ENCODE measurements at regions not wholly inside any gene's neighbourhood (a gene's known extent, or its start where the extent isn't known, plus 50 kb on each side); places are given as distances from the start of the nearest gene placed in this dataset.
A peak's percentile ranks its signal among the peaks of the same experiment; 100 is the strongest.

DNA sequence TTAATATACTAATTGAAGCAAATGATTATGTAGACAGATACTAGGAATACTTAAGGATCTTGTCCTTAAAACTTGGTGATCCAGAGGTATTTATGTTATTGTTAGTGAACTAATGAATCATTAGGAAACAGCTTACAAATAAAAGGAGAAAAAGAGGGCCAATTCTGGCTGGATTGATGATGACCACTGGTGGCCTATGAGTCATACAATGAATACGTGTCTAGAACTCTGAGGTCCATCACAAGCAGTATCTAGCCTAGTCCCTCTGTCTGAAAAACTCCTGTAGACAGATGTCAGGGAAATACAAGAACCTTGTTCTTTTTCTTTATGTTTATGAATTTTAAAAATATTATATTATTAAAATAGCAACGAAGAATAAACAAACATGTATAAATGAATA lies 51.7 kb upstream of the RTL1 start:
- H3K9me3 Mint-ChIP-seq, result no peaks in the 10 kb centered on the region
- ATAC-seq (no peak), DNase-seq (ENCODE audit: low spot score in 2 of 2) (no peak)
- no peak overlapping the region for H3K27ac Mint-ChIP-seq
- H3K36me3 Mint-ChIP-seq, result no peaks in the 10 kb centered on the region

DNA sequence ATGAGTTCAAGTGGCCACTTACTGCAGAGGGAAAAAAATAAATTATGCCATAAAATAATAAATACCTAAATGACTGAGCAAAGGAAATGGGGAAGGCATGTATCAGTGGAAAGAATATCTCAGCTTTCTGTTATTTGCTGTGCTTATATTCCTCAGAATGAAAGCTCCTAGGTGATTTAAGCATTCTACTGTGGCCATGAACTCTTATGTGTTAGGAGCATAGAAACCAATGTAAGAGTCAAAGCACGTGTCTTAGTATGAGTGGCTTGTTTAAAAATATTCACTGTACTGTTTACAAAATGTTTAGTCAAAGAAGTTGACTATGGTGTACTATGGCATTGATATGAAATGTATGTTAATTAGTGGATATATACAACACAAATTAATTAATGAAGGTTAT lies 59.0 kb upstream of the RTL1 start:
- no peak for DNase-seq (ENCODE audit: low spot score in 2 of 2)
- ATAC-seq, result peak in 1 of 2 donors; percentile 79
- H3K27ac Mint-ChIP-seq, result no peak overlapping the region
- peaks cover 0 to 3% of the 10 kb centered on the region in 2 donors for H3K9me3 Mint-ChIP-seq
- no peaks in the 10 kb centered on the region for H3K36me3 Mint-ChIP-seq

DNA sequence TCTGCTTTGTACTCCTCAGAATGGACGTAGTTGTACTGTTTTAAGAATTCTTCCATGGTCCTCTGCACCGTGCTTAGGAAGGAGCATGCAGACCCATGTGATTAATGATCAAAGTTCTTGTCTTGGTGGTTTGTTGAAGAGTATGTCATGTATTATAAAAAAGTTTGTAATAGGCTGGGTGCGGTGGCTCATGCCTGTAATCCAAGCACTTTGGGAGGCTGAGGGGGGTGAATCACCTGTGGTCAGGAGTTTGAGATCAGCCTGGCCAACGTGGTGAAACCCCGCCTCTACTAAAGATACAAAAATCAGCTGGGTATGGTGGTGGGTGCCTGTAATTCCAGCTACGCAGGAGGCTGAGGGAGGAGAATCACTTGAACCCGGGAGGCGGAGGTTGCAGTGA lies 61.8 kb upstream of the RTL1 start:
- Mint-ChIP-seq H3K36me3 (no peaks in the 10 kb centered on the region), H3K27ac (no peak overlapping the region), H3K9me3 (peaks cover 0 to 3% of the 10 kb centered on the region in 2 donors)
- DNase-seq (ENCODE audit: low spot score in 2 of 2) (no peak), ATAC-seq (no peak)

DNA sequence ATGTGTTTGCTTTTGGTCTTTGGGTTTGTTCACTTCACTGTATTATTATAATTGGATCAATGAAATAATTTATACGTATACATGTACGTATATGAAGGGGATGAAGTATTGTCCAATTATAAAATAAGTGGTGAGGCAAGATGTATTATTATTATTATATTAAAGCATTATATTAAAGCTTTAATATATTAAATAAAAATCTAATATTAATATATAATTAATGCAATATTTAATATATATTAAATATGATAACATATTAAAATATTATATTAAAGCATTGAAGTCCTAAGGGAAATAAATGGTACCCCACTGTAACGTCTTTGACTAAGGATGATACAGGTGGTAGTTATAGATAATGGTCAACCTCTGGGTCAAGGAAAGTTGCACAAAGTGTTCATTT lies 63.7 kb upstream of the RTL1 start:
- H3K9me3 Mint-ChIP-seq, result peaks cover 0 to 3% of the 10 kb centered on the region in 2 donors
- no peak overlapping the region for H3K27ac Mint-ChIP-seq
- ATAC-seq, result no peak

DNA sequence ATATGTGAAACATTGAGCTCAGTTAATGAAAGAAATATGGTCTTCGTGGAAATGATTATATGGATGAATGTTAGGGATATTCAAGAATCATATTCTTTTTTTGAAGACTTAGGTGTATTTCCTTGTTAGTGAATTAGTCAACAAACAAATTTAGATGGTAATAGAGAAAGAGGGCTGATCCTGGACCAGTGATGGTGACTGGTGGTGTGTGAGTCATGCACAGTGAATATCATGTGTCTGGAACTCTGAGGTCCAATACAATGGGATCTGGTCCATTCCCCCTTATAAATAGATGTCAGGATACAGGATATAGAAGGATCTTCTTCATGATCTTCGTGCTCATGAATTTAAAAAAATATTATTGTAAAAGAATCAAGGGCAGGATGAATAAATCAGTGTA lies 64.4 kb upstream of the RTL1 start:
- no peak overlapping the region for H3K27ac Mint-ChIP-seq
- H3K9me3 Mint-ChIP-seq, result peaks cover 0 to 2% of the 10 kb centered on the region in 2 donors
- H3K36me3 Mint-ChIP-seq, result no peaks in the 10 kb centered on the region
- ATAC-seq, result no peak
- DNase-seq (ENCODE audit: low spot score in 2 of 2), result no peak

More for the DNA sequence above, 63.7 kb upstream of the RTL1 start:
- H3K36me3 Mint-ChIP-seq, result no peaks in the 10 kb centered on the region
- DNase-seq (ENCODE audit: low spot score in 2 of 2), result no peak

DNA sequence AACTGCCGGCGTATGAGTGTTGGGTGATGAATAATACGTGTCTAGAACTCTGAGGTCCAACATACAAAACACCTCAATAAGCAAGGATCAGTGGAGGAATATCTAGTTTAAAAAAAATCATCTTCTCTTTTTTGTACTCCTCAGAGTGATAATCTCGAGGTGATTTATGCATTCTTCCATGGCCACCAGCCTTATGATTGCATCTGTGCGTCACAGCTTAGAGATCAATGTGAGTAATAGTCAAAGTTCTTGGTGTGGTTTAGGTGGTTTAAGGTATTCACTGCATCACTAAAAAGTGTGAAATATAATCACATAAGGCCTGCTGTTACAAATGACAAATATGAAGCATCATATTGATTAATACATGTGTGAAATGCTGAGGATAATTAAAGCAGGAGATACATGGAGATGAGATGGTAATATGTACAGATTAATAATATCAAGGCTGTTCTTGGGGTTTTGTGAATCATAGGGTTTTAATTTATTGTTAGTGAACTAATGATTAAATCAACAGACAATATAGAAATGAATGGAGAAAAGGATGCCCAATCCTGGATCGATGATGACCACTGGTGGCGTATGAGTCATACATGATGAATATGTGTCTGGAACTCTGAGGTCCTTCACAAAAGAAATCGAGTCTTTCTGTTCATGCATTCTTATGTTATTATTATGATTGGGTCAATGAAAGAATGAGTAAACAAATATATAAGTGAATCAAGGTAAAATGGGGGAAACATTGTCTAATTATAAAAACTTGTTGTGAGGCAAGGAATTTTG lies 68.8 kb upstream of the RTL1 start:
- H3K27ac Mint-ChIP-seq, result no peak overlapping the region
- DNase-seq (ENCODE audit: low spot score in 2 of 2) (no peak), ATAC-seq (no peak)
- H3K9me3 Mint-ChIP-seq, result no peaks in the 10 kb centered on the region
- H3K36me3 Mint-ChIP-seq, result no peaks in the 10 kb centered on the region

DNA sequence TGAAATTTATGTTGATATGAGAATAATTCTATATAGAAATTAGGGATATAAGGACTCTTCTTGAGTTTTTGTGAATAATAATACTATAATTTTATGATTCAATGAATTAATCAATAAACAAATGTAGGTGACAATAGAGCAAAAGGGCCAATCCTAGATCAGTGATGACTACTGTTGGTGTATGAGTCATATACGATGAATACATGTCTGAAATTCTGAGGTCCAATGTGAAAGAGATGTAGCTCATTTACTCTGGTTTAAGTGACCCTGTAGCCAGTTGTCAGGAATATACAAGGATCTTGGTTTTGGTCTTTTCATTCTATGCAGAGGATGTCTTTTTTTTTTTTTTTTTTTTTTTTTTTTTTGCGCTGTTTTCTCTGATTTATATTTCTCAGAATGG lies 72.1 kb upstream of the RTL1 start:
- no peak overlapping the region for H3K27ac Mint-ChIP-seq

DNA sequence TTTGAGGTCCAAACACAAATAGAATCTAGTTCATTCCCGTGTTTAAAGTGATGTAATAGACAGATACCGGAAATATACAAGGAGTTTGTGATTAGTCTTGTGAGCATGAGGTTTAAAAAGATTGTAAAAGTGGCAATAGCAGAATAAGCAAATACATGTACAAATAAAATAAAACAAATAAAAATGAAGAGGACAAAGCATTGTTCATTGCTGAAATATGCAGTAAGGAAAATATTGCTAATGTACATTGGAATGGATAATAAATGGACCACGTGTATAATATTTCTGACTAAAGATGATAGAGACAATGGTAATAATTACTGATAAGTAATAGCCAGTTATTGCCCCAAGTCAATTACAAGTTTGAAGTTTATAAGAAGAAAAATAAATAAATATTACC lies 75.6 kb upstream of the RTL1 start:
- DNase-seq (ENCODE audit: low spot score in 2 of 2), result no peak
- no peak overlapping the region for H3K27ac Mint-ChIP-seq
- no peaks in the 10 kb centered on the region for H3K9me3 Mint-ChIP-seq
- no peak for ATAC-seq
- H3K36me3 Mint-ChIP-seq, result no peaks in the 10 kb centered on the region

More for the DNA sequence above, 72.1 kb upstream of the RTL1 start:
- ATAC-seq (no peak), DNase-seq (ENCODE audit: low spot score in 2 of 2) (no peak)
- Mint-ChIP-seq H3K36me3 (no peaks in the 10 kb centered on the region), H3K9me3 (no peaks in the 10 kb centered on the region)

DNA sequence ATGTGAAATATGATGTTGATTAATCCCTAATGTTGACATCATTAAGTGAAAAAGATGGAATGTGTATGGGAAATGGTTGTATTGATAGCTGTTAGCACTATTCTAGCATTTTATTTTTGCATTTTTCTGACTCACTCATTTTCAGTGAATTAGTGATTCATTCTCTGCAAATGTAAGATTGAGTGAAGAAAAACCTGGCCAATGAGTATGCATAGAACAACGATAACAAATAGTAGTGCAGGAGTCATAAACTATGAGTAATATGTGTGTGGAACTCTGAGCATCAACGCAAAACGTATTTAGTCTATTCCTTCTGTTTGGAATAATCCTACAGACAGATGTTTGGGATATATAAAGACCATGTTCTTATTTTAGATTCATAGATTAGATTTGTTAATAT lies 76.3 kb upstream of the RTL1 start:
- ATAC-seq (no peak), DNase-seq (ENCODE audit: low spot score in 2 of 2) (no peak)
- H3K36me3 Mint-ChIP-seq, result no peaks in the 10 kb centered on the region
- no peaks in the 10 kb centered on the region for H3K9me3 Mint-ChIP-seq
- H3K27ac Mint-ChIP-seq, result no peak overlapping the region

DNA sequence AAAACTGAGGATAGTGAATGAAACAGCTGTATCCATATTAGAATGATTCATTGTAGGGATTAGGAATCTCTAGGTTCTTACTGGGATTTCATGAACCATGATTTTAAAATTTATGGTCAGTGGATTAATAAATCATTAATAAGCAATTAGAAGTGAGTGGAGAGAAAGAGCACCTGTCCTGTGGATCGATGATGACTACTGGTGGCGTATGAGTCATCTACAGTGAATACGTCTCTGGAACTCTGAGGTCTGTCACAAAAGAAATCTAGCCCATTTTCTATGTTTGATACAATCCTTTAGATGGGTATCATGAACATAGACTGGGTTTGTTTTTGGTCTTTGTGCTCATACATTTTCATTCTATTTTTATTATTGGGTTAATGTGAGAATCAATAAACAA lies 77.3 kb upstream of the RTL1 start:
- Mint-ChIP-seq H3K9me3 (no peaks in the 10 kb centered on the region), H3K36me3 (no peaks in the 10 kb centered on the region), H3K27ac (no peak overlapping the region)
- DNase-seq (ENCODE audit: low spot score in 2 of 2) (no peak), ATAC-seq (no peak)

DNA sequence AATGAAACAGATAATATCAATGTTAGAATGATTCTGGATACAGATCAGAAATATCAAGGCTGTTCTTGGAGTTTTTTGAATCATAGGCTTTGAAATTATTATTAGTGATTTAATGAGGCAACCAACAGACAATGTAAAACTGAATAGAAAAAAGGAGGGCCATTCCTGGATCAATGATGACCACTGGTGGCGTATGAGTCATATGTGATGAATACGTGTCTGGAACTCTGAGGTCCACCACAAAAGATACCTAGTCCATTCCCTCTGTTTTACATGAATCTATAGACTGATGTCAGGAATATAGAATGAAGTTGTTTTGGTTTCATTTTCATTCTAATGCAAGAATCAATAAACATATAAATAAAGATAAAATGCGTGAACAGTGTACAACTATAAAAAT lies 78.3 kb upstream of the RTL1 start:
- ATAC-seq, result no peak
- Mint-ChIP-seq H3K27ac (no peak overlapping the region), H3K36me3 (no peaks in the 10 kb centered on the region), H3K9me3 (no peaks in the 10 kb centered on the region)
- DNase-seq (ENCODE audit: low spot score in 2 of 2), result no peak

DNA sequence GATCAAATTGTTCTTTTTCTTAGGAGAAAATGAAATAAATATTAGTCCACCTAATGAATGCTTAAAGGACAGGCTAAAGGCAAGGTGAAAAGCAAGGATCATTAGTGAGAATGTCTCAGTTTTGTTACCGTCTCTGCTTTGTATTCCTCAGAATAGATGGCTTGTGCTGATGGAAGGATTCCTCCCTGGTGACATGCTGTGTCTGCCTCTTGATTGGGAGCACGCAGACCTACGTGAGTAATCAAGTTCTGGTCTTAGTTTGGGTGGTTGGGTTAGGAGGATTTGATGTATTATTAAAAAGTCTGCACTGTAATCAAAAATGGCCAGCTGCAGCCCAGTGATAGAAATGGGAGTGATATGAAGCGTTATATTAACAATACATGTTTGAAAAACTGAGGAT lies 78.8 kb upstream of the RTL1 start:
- Mint-ChIP-seq H3K36me3 (no peaks in the 10 kb centered on the region), H3K27ac (no peak overlapping the region), H3K9me3 (no peaks in the 10 kb centered on the region)
- ATAC-seq (no peak), DNase-seq (ENCODE audit: low spot score in 2 of 2) (no peak)

DNA sequence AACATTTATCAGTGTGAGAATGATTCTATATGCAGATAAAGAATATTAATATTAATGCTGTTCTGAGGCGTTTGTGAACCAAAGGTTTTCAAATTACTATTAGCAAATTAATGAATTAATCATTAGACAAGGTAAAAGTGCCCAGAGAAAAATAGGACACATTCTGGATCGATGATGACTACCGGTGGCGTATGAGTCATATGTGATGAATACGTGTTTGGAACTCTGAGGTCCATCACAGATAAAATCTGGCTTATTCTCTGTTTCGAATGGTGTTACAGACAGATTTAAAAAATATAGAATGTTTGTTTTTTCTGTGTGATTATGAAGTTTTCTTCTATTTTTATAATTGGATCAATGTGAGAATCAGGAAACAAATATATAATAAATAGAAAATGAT lies 79.2 kb upstream of the RTL1 start:
- ATAC-seq, result no peak
- DNase-seq (ENCODE audit: low spot score in 2 of 2), result no peak
- no peaks in the 10 kb centered on the region for H3K36me3 Mint-ChIP-seq
- no peaks in the 10 kb centered on the region for H3K9me3 Mint-ChIP-seq
- H3K27ac Mint-ChIP-seq, result no peak overlapping the region

DNA sequence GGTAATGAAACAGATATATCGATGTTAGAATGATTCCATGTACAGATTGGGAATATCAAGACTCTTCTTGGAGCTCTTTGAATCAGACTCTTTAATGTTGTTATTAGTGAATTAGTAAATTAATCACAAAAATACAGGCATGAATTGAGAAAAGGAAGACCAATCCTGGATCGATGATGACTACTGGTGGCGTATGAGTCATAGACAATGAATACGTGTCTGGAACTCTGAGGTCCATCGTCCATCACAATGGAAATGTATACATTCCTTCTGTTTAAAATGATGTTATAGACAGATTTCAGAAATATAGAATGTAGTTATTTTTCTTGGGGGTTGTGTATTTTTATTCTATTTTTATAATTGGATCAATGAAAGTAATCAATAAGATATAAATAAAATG lies 80.2 kb upstream of the RTL1 start:
- Mint-ChIP-seq H3K36me3 (no peaks in the 10 kb centered on the region), H3K27ac (no peak overlapping the region), H3K9me3 (no peaks in the 10 kb centered on the region)
- DNase-seq (ENCODE audit: low spot score in 2 of 2) (no peak), ATAC-seq (no peak)

DNA sequence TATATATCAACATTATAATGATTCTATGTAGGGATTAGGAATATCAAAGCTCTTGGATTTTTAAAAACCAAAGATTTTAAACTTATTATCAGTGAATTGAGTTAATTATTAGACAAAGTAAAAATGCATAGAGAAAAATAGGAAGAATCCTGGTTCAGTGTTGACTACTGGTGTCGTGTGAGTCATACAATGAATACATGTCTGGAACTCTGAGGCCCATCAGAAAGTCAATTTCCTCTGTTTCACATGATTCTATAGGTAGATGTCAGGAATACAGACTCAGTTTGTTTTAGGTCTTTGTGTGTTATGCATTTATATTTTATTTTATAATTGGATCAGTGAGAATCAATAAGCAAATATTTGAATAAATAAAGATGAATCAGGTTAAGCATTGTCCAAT lies 84.5 kb upstream of the RTL1 start:
- Mint-ChIP-seq H3K27ac (no peak overlapping the region), H3K9me3 (no peaks in the 10 kb centered on the region), H3K36me3 (no peaks in the 10 kb centered on the region)
- DNase-seq (ENCODE audit: low spot score in 2 of 2) (no peak), ATAC-seq (no peak)

DNA sequence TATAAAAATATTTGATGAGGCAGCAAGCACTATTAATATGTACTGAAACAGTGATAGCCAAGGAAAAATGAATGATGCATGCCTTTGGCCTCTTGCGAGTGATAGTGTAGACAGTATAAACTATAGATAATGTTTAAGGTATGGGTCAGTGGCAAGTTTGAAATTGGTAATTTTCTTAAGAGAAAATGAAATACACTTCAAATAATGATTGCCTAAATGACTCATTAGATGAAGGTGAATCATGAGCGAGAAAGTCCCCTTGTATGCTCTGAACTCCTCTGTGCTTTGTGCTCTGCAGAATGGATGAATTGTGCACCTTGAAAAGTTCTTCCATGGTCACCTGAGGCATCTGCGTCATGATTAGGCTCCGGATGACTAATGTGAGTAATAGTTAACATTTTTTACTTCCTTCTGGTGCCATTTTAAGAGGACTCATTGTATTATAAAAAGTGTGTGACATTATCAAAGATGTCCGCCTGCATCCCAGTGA lies 84.9 kb upstream of the RTL1 start:
- H3K9me3 Mint-ChIP-seq, result no peaks in the 10 kb centered on the region
- no peak overlapping the region for H3K27ac Mint-ChIP-seq

DNA sequence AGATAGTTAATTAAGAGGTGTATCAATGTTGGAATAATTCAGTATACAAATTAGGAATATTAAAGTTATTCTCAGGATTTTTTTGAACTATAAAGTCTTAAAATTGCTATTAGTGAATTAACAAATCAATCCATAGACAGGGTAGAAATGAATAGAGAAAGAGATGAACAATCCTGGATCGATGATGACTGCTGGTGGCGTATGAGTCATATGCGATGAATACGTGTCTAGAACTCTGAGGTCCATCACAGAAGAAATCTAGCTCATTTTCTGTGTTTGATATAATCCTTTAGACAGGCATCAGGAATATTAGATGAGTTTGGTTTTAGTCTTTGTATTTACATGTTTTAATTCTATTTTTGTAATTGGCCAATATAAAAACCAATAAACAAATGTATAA lies 85.4 kb upstream of the RTL1 start:
- Mint-ChIP-seq H3K9me3 (no peaks in the 10 kb centered on the region), H3K27ac (no peak overlapping the region), H3K36me3 (no peaks in the 10 kb centered on the region)
- DNase-seq (ENCODE audit: low spot score in 2 of 2), result no peak
- no peak for ATAC-seq

More for the DNA sequence above, 84.9 kb upstream of the RTL1 start:
- DNase-seq (ENCODE audit: low spot score in 2 of 2), result no peak
- peak; percentile 31 to 70 for ATAC-seq
- H3K36me3 Mint-ChIP-seq, result no peaks in the 10 kb centered on the region

DNA sequence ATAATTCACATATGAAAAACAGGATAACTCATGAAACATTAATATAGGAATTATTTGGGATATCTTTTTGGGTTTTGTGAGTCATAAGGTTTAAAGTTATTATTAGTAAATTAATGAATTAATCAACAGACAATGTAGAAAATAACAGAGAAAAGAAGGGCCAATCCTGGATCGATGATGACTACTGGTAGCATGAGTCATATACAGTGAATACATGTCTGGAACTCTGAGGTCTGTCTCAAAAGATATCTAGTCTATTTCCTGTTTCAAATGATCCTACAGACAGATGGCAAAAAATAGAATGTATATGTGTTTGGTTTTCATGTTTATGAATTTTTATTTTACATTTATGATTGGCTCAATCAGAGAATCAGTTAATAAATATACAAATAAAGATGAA lies 86.4 kb upstream of the RTL1 start:
- DNase-seq (ENCODE audit: low spot score in 2 of 2) (no peak), ATAC-seq (no peak)
- H3K9me3 Mint-ChIP-seq, result no peaks in the 10 kb centered on the region
- H3K36me3 Mint-ChIP-seq, result no peaks in the 10 kb centered on the region
- H3K27ac Mint-ChIP-seq, result no peak overlapping the region

Data from activated naive CD4-positive, alpha-beta T cell treated with anti-CD3 and anti-CD28 coated beads, Interleukin-2, amount 50 U/mL, for 72 hours (primary cell).